Retinal pigment epithelial cell (primary cell): ENCODE measurements at regions not wholly inside any gene's neighbourhood (a gene's known extent, or its start where the extent isn't known, plus 50 kb on each side); places are given as distances from the start of the nearest gene placed in this dataset.

Experiments used
- DNase-seq: peaks from one replicate; pipeline ENCODE4 v3.0.0-alpha.2; 2010; ENCODE audit warnings: low read depth
- H3K4me3 ChIP-seq: 2 replicates; pipeline ENCODE4 v1.5.1; 2011; ENCODE audit warnings: mild to moderate bottlenecking, low read length, control low read depth, moderate library complexity
- CTCF ChIP-seq: conservative IDR thresholded peaks from 2 replicates; pipeline ENCODE4 v1.5.1; 2011; ENCODE audit warnings: low read depth, low read length, control low read depth, inconsistent platforms

GRCh38 chr3:170638988-170639387 lies 53.1 kb upstream of the SLC7A14 start:
- TF ChIP-seq CTCF = no peak
- no peak for DNase-seq
- H3K4me3 ChIP-seq = no peak overlapping the region

- H3K4me3 ChIP-seq = no peak overlapping the region
- no peak for DNase-seq
- TF ChIP-seq CTCF = no peak
Measured at GRCh38 chr3:170637306-170637705, 51.4 kb upstream of the SLC7A14 start.

- no peak overlapping the region for H3K4me3 ChIP-seq
- no peak for TF ChIP-seq CTCF
- no peak for DNase-seq
Measured at GRCh38 chr3:170636400-170636973, 50.6 kb upstream of the SLC7A14 start.
